ENCODE measurements at regions not wholly inside any gene's neighbourhood (a gene's known extent, or its start where the extent isn't known, plus 50 kb on each side); places are given as distances from the start of the nearest gene placed in this dataset.
"Not testable (repeated sequence)": the region's sequence is repeated elsewhere in the genome, so short reads cannot be mapped to it uniquely, and the experiment has no call there.

GRCh38 chr4:24368801-24369200 is 215.6 kb downstream of the DHX15 start:
- no peak for DNase-seq (ENCODE audit: low read depth)

DNA sequence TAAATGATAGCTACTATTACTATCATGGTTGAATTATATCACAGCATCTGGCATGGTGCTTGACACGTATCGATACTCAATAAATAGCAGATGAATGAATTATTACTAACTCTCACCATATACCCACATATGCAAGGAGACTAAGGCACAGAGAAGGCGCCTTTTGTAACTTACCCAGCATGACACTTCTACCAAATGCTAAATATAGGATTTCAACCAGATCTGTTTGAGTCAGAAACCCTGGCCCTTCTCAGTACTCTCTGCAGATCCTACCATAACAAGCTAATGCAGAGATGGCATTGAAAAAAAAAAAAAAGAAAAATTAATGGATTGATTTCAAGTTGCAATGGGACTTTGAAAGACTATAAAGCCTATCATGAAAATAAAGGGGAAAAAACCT is 219.5 kb downstream of the DHX15 start:
- no peak for DNase-seq (ENCODE audit: low read depth)

- DNase-seq (ENCODE audit: low read depth), result no peak
Observed at GRCh38 chr4:24364249-24364648, 220.1 kb downstream of the DHX15 start.

DNA sequence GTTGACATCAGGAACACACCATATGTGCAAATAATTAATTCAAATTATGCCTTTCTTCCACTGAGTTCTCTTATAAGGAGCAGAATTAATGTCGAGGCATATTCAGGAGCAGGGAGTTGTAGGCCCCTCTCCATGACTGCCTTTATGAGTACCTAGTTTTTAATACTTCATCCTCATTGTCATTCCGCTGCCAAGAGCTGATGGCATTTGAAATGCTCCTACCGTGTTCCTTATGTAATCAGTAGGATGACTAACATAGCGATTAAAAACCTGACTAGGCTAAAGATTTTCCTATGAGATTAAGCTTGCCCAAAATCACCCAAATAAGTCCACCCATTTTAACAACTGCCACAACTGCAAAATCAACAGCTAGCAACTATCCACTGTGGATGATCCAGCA is 220.6 kb downstream of the DHX15 start:
- no peak for DNase-seq (ENCODE audit: low read depth)

DNA sequence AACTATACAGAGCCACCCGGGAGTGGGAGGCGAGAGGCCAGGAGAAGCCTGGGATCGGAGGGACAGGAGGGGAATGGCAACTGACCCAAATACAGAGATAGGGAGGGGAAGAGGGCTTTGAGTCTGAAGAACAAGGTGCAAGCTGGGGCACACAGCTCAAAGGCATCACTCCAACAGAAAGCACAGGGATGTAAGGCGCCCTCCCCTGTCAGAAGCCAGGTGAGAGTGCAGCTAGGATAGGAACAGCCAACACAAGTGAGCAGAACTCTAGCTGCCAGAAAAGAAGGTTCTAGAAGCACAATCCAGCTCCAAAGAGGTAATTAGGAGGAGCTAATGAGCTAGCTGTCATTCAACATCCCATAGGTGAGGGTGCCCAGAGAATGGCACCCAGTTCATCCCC is 232.2 kb downstream of the DHX15 start:
- DNase-seq (ENCODE audit: low read depth), result no peak

DNA sequence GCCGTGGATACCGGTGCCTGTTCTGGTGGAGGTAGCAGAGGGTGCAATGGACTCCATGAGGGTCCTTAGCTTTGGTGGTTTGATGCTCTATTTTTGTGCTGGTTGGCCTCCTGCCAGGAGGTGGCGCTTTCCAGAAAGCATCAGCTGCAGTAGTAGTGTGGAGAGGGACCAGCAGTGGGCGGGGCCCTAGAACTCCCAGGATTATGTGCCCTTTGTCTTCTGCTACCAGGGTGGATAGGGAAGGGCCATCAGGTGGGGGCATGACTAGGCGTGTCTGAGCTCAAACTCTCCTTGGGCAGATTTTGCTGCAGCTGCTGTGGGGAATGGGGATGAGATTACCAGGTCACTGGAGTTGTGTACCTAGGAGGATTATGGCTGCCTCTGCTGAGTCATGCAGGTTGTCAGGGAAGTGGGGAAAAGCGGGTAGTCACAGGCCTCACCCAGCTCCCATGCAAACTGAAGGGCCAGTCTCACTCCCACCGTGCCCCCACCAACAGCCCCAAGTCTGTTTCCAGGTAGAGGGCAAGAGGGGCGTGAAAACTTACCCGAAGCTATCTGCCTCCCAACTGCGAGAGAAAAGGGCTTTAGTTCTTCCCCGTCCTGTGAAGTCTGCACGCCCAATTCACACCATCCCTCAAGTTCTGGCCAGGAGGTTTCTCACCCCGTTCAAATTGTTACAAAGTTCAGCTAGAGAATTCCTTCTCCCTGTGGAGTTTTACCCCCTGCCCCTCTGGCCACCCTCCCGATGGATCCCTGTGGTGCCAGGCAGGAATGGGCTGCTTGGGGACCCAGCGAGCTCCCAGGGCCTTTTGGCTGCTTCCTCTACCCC is 235.0 kb downstream of the DHX15 start:
- DNase-seq (ENCODE audit: low read depth), result not testable (repeated sequence)

GRCh38 chr4:24339260-24339659 is 245.1 kb downstream of the DHX15 start:
- no peak for DNase-seq (ENCODE audit: low read depth)

DNA sequence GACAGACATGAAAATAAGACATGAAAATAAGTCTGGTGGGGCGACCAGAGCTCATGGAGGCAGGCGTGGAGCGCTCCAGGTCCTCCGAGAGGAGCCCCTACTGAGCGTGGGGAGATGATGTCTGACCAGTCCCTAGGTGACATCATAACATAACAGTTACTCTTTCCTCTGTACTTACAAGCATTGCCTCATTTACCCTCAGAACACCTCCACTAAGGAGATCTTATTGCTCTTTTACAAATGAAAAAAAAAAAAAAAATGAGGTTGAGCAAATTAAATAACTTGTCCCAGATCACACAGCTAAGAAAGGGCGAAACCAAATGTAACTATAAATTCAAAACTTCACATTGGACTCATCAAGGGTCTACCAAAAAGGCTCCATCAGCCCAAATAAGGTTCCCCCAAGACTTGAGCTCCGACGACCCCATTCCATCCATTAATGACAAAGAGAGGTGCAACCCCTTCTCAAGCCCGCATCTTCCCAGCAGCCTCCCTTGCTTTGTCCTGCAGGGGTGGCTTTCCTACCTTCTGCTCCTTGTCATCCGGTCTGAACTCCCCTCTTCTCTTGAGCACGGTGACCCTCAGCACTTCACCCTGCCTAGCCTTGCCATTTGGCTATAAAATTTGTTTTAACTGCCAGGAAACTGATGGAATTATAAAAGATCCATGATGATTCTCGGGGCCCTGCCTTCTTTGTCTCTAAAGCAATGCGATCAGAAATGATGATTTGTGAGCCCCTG is 246.7 kb downstream of the DHX15 start:
- DNase-seq (ENCODE audit: low read depth), result no peak

DNA sequence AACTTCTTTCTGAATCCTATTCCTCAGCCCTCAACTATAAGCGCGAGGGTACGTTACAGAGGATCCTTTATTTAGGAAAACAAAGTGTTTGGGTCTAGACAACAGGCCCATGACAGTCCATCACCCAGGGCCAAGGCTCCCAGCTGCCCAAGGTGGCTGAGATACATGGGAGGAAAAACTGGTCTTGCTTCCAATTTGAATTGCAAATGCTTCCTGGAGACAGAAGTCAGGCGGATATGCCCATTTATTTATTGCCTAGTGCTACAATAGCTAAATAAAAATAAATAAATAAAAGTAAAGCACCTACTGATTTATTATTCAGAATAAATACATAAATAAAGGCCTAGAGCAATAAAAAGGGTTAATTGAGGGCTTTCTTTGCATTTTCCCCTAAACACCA is 248.7 kb downstream of the DHX15 start:
- no peak for DNase-seq (ENCODE audit: low read depth)

DNA sequence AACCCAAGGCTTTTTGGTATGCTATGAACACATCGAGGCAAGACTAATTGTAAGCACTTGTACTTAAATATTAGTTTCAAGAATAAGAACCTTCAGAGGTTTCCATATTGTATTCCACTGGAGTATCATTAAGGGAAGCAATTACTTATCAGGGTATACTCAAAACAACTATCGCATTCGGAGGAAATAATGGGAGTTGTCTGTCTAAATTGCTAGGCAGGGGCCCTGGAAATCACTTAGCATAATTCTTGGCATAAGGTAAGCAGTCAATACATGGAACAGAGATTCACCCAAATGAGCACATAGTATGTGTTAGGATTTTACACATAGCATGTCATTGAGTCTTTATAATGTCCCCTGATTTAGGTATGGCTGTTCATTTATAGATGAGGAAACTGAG is 249.4 kb downstream of the DHX15 start:
- no peak for DNase-seq (ENCODE audit: low read depth)

- no peak for DNase-seq (ENCODE audit: low read depth)
Observed at GRCh38 chr4:24330573-24330972, 253.8 kb downstream of the DHX15 start.

- DNase-seq (ENCODE audit: low read depth), result no peak
Observed at GRCh38 chr4:24330172-24330571, 254.2 kb downstream of the DHX15 start.

DNA sequence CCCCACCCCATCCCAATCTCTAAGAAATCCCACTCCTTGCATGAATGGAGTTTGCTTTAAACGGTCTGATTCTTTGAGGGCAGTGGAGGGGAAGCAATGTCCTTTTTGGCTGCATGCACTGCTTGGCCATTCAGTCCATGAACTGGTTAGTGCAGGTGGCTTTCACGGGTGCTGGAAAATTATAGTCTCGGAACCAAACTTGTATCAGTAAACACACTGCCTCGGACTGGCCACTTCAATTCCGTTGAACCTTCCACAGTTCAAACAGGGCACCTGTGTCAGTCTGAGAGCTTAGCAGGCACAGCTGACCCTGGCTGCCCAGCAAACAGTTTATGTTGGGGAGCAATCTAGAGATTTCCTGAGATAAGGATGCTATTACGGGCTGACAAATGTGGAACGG is 255.6 kb downstream of the DHX15 start:
- DNase-seq (ENCODE audit: low read depth), result no peak

DNA sequence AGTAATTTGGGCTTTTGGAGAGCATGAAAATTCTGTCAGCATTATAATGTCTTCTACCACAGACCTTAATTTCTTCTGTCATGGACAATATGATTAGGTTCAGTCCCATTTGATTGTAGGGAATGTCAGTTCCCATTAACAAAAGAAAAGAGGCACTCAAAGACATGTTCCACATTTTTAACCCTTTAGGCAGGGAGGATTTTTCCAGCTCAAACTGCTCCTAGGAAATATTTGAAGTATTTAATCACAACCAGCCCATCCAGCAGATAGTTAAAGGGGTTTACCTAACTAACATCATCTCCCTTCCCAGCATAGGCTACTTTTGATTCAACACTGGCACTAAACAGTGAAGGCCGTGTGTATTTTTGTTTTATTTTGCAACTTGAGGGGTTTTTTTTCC is 256.0 kb downstream of the DHX15 start:
- no peak for DNase-seq (ENCODE audit: low read depth)

- DNase-seq (ENCODE audit: low read depth), result no peak
Observed at GRCh38 chr4:24322995-24323394, 261.4 kb downstream of the DHX15 start.

- DNase-seq (ENCODE audit: low read depth), result no peak
Observed at GRCh38 chr4:24322511-24322910, 261.8 kb downstream of the DHX15 start.

- no peak for DNase-seq (ENCODE audit: low read depth)
Observed at GRCh38 chr4:24321616-24322015, 262.7 kb downstream of the DHX15 start.

GRCh38 chr4:24321131-24321530 is 263.2 kb downstream of the DHX15 start:
- no peak for DNase-seq (ENCODE audit: low read depth)

GRCh38 chr4:24319387-24319786 is 265.0 kb downstream of the DHX15 start:
- no peak for DNase-seq (ENCODE audit: low read depth)

DNA sequence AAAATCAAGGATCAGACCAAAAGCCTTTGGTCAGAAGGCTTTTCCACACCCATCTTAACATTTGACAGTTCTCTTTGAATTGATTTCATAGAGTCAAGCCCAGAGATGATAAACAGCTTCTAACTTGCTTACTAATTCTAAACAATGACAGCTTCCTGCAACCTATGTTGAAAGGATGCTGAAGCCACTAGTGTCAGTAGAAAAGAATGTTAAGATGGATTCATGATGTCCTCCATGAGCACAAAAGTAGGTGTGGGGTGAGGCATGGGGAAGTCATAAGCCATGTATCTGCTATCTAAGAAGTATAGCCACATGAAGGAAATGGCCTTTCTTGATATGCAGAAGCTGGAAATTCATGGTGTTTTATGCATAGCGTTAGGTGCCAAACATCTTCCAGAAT is 269.3 kb downstream of the DHX15 start:
- DNase-seq (ENCODE audit: low read depth), result no peak

DNA sequence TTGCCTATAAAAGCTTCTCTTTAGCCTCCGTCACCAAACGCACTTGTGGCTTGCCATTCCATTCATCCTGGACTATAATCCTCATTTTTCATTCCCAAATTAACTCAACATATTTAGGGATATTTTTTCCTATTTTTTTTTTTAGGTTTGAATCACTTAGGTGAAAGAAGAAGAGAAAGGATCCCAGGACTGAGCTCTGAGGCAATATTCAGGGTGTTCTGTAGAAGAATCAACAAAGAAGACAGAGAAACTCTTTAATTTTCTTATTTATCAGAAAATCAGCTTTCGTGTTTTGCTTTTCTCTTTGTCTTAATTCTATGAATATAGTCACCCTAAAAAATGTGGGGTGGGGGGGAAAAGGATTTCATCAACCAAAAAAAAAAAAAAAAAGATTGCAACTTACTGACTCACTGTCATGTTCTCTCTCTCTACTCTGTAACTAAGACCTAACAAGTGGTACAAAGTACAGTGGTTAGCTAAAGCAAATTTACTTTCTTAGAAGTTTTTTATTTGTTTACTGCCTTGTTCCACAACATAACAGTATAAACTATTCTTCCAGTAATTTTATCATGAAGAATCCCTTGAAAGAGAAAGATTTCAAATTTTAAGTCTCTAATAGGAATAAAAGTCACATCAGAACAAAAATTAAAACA is 272.0 kb downstream of the DHX15 start:
- DNase-seq (ENCODE audit: low read depth), result no peak

DNA sequence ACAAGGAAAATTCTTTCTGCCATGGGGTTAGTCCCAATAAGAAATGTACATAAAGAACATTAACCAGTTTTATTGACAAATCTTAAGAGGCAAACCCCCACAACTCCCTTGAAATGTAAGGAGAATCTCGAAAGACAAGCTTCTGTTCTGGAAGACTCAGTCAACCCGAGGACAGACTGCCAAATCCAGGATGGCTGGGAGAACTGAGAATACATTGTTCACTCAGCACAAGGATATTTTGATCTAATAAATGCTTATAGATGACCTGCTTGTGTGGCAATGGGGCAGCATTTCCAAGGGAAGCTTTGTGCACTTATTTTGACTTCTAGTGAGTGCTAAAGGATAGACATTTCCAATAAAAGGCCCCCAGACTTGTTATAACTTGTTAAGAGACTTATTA is 280.4 kb downstream of the DHX15 start:
- no peak for DNase-seq (ENCODE audit: low read depth)

- no peak for DNase-seq (ENCODE audit: low read depth)
Observed at GRCh38 chr4:24298911-24299310, 285.4 kb downstream of the DHX15 start.
